Right lobe of liver (tissue), 4 donors: ENCODE measurements at regions not wholly inside any gene's neighbourhood (a gene's known extent, or its start where the extent isn't known, plus 50 kb on each side); places are given as distances from the start of the nearest gene placed in this dataset.

Source experiments
- POLR2A ChIP-seq: fragments of 450-650 bp; IDR thresholded peaks from one replicate; pipeline ENCODE4 v1.6.1; 2017; ENCODE audit warnings: antibody characterized with exemption, mild to moderate bottlenecking
- TF ChIP-seq, protein P1 (sequence below), 4 donors: fragments of 200-600 bp in 3 of 4; fragments of 450-650 bp in 1 of 4; IDR thresholded peaks; one replicate each; pipeline versions ENCODE4 v1.5.1 to v1.8.0; 2016 to 2022; ENCODE audit warnings: antibody characterized with exemption in 4 of 4, mild to moderate bottlenecking in 2 of 4
- donor health status: DM: no; HTN: no; CAD: no.
- donor health status: DM: no; HTN: no; CAD: no.
- donor health status: DM: no; HTN: yes; CAD: no.

DNA sequence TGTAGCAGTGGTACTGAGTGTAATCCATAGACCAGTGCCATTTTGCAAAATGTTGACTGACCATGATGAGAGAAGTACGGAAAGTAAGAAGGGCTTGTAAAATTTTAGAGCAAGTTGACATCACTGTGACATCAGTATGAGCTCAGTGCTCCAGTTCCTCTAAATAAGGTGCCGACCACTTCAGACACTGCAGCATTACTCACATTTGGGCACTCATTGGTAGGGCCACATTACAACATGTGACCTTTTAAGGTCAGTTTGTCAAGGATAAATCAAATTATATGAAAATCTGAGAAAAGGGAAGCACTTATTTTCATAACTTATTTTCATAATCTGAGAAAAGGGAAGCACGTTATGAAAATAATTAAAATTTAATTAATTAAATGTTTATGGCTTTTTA is 128.0 kb upstream of the ERG start:
- TF ChIP-seq, protein P1, sequence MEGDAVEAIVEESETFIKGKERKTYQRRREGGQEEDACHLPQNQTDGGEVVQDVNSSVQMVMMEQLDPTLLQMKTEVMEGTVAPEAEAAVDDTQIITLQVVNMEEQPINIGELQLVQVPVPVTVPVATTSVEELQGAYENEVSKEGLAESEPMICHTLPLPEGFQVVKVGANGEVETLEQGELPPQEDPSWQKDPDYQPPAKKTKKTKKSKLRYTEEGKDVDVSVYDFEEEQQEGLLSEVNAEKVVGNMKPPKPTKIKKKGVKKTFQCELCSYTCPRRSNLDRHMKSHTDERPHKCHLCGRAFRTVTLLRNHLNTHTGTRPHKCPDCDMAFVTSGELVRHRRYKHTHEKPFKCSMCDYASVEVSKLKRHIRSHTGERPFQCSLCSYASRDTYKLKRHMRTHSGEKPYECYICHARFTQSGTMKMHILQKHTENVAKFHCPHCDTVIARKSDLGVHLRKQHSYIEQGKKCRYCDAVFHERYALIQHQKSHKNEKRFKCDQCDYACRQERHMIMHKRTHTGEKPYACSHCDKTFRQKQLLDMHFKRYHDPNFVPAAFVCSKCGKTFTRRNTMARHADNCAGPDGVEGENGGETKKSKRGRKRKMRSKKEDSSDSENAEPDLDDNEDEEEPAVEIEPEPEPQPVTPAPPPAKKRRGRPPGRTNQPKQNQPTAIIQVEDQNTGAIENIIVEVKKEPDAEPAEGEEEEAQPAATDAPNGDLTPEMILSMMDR (IDR thresholded peaks at IDR 0.05): no peak
- no peak for TF ChIP-seq POLR2A
